GM12878 (cell line): ENCODE measurements at regions not wholly inside any gene's neighbourhood (a gene's known extent, or its start where the extent isn't known, plus 50 kb on each side); places are given as distances from the start of the nearest gene placed in this dataset.

Source experiments
- CTCF ChIP-seq, 3 experiments: IDR thresholded peaks in 2 of 3; conservative IDR thresholded peaks in 1 of 3; 2 replicates each; pipeline ENCODE4 v1.5.1; 2011; ENCODE audit warnings: low read depth in 3 of 3, low read length in 3 of 3, mild to moderate bottlenecking in 3 of 3, control low read depth in 2 of 3, moderate library complexity in 2 of 3, inconsistent platforms in 1 of 3, mixed read lengths in 1 of 3; ENCODE audit not compliant: control insufficient read depth in 2 of 3, insufficient read depth in 1 of 3; ENCODE audit errors: extremely low read depth in 1 of 3
- EGR1 ChIP-seq, 2 experiments: IDR thresholded peaks; 1 replicate in 1 of 2; 2 replicates in 1 of 2; pipeline ENCODE4 v1.6.1; 2011 to 2012; ENCODE audit warnings: low read depth in 2 of 2, low read length in 2 of 2, borderline replicate concordance in 1 of 2, mild to moderate bottlenecking in 1 of 2, moderate library complexity in 1 of 2
- EP300 ChIP-seq, 2 experiments: fragments of 150-350 bp in 1 of 2; IDR thresholded peaks; 2 replicates each; pipeline ENCODE4 v1.6.1; 2011 to 2012; ENCODE audit warnings: low read depth in 2 of 2, low read length in 2 of 2, borderline replicate concordance in 1 of 2, improper control_type of control experiment in 1 of 2, inconsistent platforms in 1 of 2; ENCODE audit not compliant: control insufficient read depth in 1 of 2
- ETV6 ChIP-seq, 2 experiments: fragments of 450-650 bp in 1 of 2; IDR thresholded peaks in 1 of 2; conservative IDR thresholded peaks in 1 of 2; 2 replicates each; pipeline ENCODE4 v1.6.1; 2014; ENCODE audit warnings: antibody characterized with exemption in 1 of 2, borderline replicate concordance in 1 of 2, low read depth in 1 of 2, mild to moderate bottlenecking in 1 of 2, moderate library complexity in 1 of 2
- GATAD2B ChIP-seq: fragments of 450-650 bp; conservative IDR thresholded peaks from 2 replicates; pipeline ENCODE4 v1.6.1; 2017; ENCODE audit warnings: low read depth, mild to moderate bottlenecking, moderate library complexity
- POLR2A ChIP-seq: IDR thresholded peaks from 2 replicates; pipeline ENCODE4 v1.6.1; 2011; ENCODE audit warnings: low read depth, mild to moderate bottlenecking, low read length
- SIX5 ChIP-seq: IDR thresholded peaks from 2 replicates; pipeline ENCODE4 v1.6.1; 2011; ENCODE audit warnings: mild to moderate bottlenecking, low read depth, low read length, moderate library complexity; ENCODE audit not compliant: severe bottlenecking
- SMC3 ChIP-seq: IDR thresholded peaks from 2 replicates; pipeline ENCODE4 v1.6.1; 2011; ENCODE audit warnings: low read length, improper control_type of control experiment, borderline replicate concordance
- SPI1 ChIP-seq: IDR thresholded peaks from 2 replicates; pipeline ENCODE4 v1.6.1; 2011; ENCODE audit warnings: low read depth, mild to moderate bottlenecking, low read length, moderate library complexity, borderline replicate concordance; ENCODE audit not compliant: insufficient read depth
- TAF1 ChIP-seq: IDR thresholded peaks from 2 replicates; pipeline ENCODE4 v1.6.1; 2011; ENCODE audit warnings: mild to moderate bottlenecking, low read depth, low read length, borderline replicate concordance
- TCF3 ChIP-seq: IDR thresholded peaks from 2 replicates; pipeline ENCODE4 v1.6.1; 2012; ENCODE audit warnings: low read depth, mild to moderate bottlenecking, low read length, borderline replicate concordance; ENCODE audit not compliant: insufficient read depth
- ZNF24 ChIP-seq: fragments of 450-650 bp; IDR thresholded peaks from 2 replicates; pipeline ENCODE4 v1.6.1; 2017; ENCODE audit warnings: antibody characterized with exemption, mild to moderate bottlenecking
- TF ChIP-seq, protein P1 (sequence below): IDR thresholded peaks from 2 replicates; pipeline ENCODE4 v1.6.1; 2012; ENCODE audit warnings: low read depth, low read length, improper control_type of control experiment

DNA sequence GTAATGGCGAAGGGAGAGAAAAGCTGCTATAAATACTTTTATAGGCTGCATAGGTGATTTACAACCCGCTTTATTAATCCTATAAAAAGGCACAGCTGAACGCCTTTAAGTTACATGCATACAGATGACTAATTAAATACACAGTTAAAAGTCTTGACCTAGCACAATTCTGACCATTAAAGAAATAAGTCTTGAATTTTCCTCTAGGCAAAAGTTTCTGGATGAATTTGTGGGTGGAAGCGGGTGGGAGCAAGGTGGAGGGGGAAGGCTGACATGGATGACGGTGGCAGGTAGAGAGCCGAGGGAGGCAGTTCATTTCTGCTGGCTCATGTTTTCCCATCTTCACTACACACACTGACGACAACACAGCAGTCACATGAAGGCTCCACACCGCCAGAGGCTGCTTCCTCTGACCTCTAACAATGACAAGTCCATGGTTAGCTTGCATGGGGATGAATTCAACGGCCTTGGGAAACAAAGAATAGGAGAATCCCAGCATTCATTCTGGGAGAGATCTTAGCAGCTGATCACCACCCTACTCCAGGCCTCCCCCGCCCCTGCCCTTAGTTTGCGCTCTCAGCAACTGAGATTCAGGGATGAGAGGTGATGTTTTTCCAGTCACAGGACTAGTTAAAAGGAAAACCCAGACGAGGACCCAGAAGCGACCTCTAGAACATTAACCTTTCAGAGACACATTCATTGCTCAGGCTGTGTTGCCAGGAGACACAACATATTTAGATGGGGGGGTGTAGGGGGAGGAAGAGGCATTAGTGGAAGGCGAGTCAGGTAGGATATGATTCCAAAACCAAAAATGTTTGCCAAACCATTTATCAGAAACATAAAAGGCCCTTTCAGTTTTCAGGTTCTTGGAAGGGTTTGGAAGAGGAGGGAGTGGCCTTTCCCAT lies 329.3 kb downstream of the PIK3R1 start:
- TF ChIP-seq ZNF24, result no peak
- TF ChIP-seq EP300 (IDR thresholded peaks at IDR 0.05; ENCODE audit: borderline replicate concordance in 1 of 2, control insufficient read depth in 1 of 2, low read depth in 2 of 2, low read length in 2 of 2), result no peak
- no peak for TF ChIP-seq SIX5
- TF ChIP-seq TCF3, result no peak
- TF ChIP-seq POLR2A, result no peak
- no peak for TF ChIP-seq EGR1 (IDR thresholded peaks at IDR 0.05; ENCODE audit: borderline replicate concordance in 1 of 2, low read depth in 2 of 2, low read length in 2 of 2)
- TF ChIP-seq SMC3, result no peak
- TF ChIP-seq SPI1, result no peak
- TF ChIP-seq GATAD2B, result no peak
- TF ChIP-seq CTCF (IDR thresholded peaks at IDR 0.05 in 2 of 3, conservative IDR thresholded peaks at IDR 0.05 in 1 of 3; ENCODE audit: control insufficient read depth in 2 of 3, extremely low read depth in 1 of 3, insufficient read depth in 1 of 3, low read depth in 3 of 3, low read length in 3 of 3), result no peak
- TF ChIP-seq ETV6 (conservative IDR thresholded peaks at IDR 0.05 in 1 of 2, IDR thresholded peaks at IDR 0.05 in 1 of 2; ENCODE audit: borderline replicate concordance in 1 of 2, low read depth in 1 of 2), result no peak
- no peak for TF ChIP-seq TAF1
- TF ChIP-seq, protein P1, sequence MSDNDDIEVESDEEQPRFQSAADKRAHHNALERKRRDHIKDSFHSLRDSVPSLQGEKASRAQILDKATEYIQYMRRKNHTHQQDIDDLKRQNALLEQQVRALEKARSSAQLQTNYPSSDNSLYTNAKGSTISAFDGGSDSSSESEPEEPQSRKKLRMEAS, result no peak
